ENCODE measurements at regions not wholly inside any gene's neighbourhood (a gene's known extent, or its start where the extent isn't known, plus 50 kb on each side); places are given as distances from the start of the nearest gene placed in this dataset.
A peak's percentile ranks its signal among the peaks of the same experiment; 100 is the strongest.

- DNase-seq: no peak
These were observed 132.4 kb upstream of the RAB6C start for GRCh38 chr2:129847043-129847442.

GRCh38 chr2:129849559-129850160 is 129.8 kb upstream of the RAB6C start:
- DNase-seq: peak; percentile 77

- DNase-seq: no peak
These were observed 122.3 kb upstream of the RAB6C start for GRCh38 chr2:129857200-129857599.

GRCh38 chr2:129859175-129859574 is 120.3 kb upstream of the RAB6C start:
- DNase-seq: no peak

GRCh38 chr2:129860088-129860487 is 119.4 kb upstream of the RAB6C start:
- no peak for DNase-seq

- no peak for DNase-seq
These were observed 117.7 kb upstream of the RAB6C start for GRCh38 chr2:129861666-129862288.

- no peak for DNase-seq
These were observed 116.8 kb upstream of the RAB6C start for GRCh38 chr2:129862668-129863067.

- DNase-seq: no peak
These were observed 116.1 kb upstream of the RAB6C start for GRCh38 chr2:129863350-129863749.

GRCh38 chr2:129864719-129865118 is 114.7 kb upstream of the RAB6C start:
- DNase-seq: no peak

- no peak for DNase-seq
These were observed 113.5 kb upstream of the RAB6C start for GRCh38 chr2:129865976-129866375.

GRCh38 chr2:129866391-129866790 is 113.1 kb upstream of the RAB6C start:
- DNase-seq: no peak

- DNase-seq: no peak
These were observed 111.3 kb upstream of the RAB6C start for GRCh38 chr2:129868151-129868550.

- no peak for DNase-seq
These were observed 108.7 kb upstream of the RAB6C start for GRCh38 chr2:129870685-129871241.

- DNase-seq: no peak
These were observed 107.0 kb upstream of the RAB6C start for GRCh38 chr2:129872446-129872845.

GRCh38 chr2:129876541-129876940 is 102.9 kb upstream of the RAB6C start:
- DNase-seq: no peak

- peak; percentile 51 for DNase-seq
These were observed 102.2 kb upstream of the RAB6C start for GRCh38 chr2:129877289-129877741.

GRCh38 chr2:129877795-129878775 is 101.4 kb upstream of the RAB6C start:
- peak; percentile 17 for DNase-seq

GRCh38 chr2:129879614-129880180 is 99.8 kb upstream of the RAB6C start:
- DNase-seq: no peak

GRCh38 chr2:129880309-129880708 is 99.2 kb upstream of the RAB6C start:
- no peak for DNase-seq

- DNase-seq: no peak
These were observed 98.5 kb upstream of the RAB6C start for GRCh38 chr2:129880971-129881370.

GRCh38 chr2:129881786-129882396 is 97.6 kb upstream of the RAB6C start:
- DNase-seq: no peak

- no peak for DNase-seq
These were observed 97.0 kb upstream of the RAB6C start for GRCh38 chr2:129882476-129882875.

GRCh38 chr2:129883121-129883520 is 96.3 kb upstream of the RAB6C start:
- DNase-seq: no peak
